ENCODE measurements at regions not wholly inside any gene's neighbourhood (a gene's known extent, or its start where the extent isn't known, plus 50 kb on each side); places are given as distances from the start of the nearest gene placed in this dataset.
"Not testable (repeated sequence)": the region's sequence is repeated elsewhere in the genome, so short reads cannot be mapped to it uniquely, and the experiment has no call there.

DNA sequence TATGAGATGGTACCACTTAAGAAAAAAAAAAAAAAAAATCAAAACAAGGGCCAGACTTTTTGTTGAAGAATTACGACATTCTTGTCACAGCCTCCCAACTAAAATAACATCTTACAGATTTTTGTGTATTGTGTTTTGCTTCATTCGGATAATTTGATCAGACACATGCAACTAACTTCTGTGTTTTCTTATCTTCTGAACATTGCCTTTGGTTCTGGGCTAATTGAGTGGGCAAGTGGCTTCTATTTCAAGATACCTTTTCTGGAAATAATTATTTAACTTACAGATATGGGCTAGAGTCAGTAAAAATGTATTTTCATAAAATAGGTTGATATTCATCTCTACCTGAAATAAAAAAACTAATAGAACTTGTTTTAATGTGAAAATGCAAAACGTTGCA lies 165.1 kb downstream of the ANKRD7 start:
- no peak overlapping the region for H3K27ac ChIP-seq (ENCODE audit: low read length)
- H3K9me3 ChIP-seq (replicated peaks; ENCODE audit: control insufficient read depth, low read depth, low read length), result no peaks in the 10 kb centered on the region
- no peak overlapping the region for H3K4me3 ChIP-seq (ENCODE audit: low read length)
- WGBS (ENCODE audit: insufficient coverage), result no CpG with 5 or more reads among the region's 3 CpGs
- H3K27me3 ChIP-seq (ENCODE audit: control insufficient read depth, insufficient read depth, low read length), result no peaks in the 10 kb centered on the region
- no peaks in the 10 kb centered on the region for H3K4me1 ChIP-seq (ENCODE audit: control insufficient read depth, insufficient read depth, low read length)
- H3K36me3 ChIP-seq (ENCODE audit: control insufficient read depth, insufficient read depth, low read length), result no peaks in the 10 kb centered on the region
- no peak for DNase-seq

DNA sequence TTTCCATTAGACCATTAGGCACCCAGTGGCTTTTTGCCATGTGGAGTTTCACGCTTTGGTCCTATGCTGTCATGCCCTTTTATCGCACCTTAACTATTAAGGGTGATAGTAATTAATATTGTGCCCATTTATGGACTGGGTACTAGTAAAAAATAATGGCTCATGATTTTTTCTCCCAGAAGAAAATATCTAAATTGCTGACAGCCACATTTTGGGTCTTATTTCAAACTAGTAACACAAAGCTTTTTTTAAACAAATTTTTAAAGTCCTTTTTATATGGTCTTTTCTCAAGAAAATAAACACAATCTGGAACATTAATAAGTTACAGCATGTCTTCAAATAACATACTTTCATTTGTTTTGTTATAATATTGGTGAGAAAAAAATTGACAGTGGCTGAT lies 179.7 kb downstream of the ANKRD7 start:
- no CpG with 5 or more reads among the region's 2 CpGs for WGBS (ENCODE audit: insufficient coverage)
- Histone ChIP-seq H3K4me1 (ENCODE audit: control insufficient read depth, insufficient read depth, low read length) (no peaks in the 10 kb centered on the region), H3K36me3 (ENCODE audit: control insufficient read depth, insufficient read depth, low read length) (no peaks in the 10 kb centered on the region), H3K4me3 (ENCODE audit: low read length) (no peak overlapping the region), H3K27ac (ENCODE audit: low read length) (no peak overlapping the region), H3K9me3 (replicated peaks; ENCODE audit: control insufficient read depth, low read depth, low read length) (no peaks in the 10 kb centered on the region), H3K27me3 (ENCODE audit: control insufficient read depth, insufficient read depth, low read length) (no peaks in the 10 kb centered on the region)
- no peak for DNase-seq

DNA sequence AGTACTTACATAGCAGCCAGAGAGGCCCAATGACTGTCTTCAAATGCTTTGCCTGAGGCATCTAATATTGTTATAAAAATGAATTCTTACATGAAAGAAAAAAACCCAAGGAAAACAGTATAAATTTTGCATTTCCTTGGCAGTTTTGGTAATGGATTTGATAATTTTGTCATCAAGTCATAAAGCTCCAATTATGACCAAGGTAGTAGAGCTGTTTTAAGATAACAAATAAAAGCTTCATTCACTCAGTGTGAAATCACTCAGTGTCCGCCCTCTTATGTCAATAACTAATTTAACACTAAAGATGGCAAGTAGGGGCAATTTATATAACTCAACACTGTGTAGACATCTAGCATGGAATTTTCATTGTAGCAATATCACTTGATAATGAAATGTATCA lies 193.9 kb downstream of the ANKRD7 start:
- Histone ChIP-seq H3K36me3 (ENCODE audit: control insufficient read depth, insufficient read depth, low read length) (no peaks in the 10 kb centered on the region), H3K27ac (ENCODE audit: low read length) (no peak overlapping the region), H3K4me3 (ENCODE audit: low read length) (no peak overlapping the region), H3K27me3 (ENCODE audit: control insufficient read depth, insufficient read depth, low read length) (no peaks in the 10 kb centered on the region), H3K4me1 (ENCODE audit: control insufficient read depth, insufficient read depth, low read length) (no peaks in the 10 kb centered on the region), H3K9me3 (replicated peaks; ENCODE audit: control insufficient read depth, low read depth, low read length) (no peaks in the 10 kb centered on the region)
- DNase-seq, result no peak
- WGBS (ENCODE audit: insufficient coverage), result no CpG with 5 or more reads among the region's 1 CpG

DNA sequence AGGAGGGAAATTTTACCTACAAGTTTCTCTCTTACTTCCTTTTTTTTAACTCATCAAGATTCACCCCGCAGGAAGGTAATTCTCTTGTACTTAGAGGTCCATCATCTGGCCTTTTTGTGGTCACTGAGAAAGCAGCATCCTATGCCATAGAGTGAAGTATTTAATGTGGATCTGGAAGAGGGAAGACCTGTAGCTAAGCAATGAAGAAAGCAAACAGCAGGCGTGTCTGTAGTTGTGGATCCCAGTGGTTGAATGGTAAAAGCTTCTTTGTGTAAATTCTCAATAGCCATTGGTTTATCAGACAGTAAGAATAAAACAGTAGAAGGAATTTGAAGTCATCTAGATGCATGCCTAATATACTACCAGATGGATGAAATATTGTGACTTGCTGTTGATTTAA lies 196.4 kb downstream of the ANKRD7 start:
- Histone ChIP-seq H3K4me1 (ENCODE audit: control insufficient read depth, insufficient read depth, low read length) (no peaks in the 10 kb centered on the region), H3K9me3 (replicated peaks; ENCODE audit: control insufficient read depth, low read depth, low read length) (no peaks in the 10 kb centered on the region)
- 80% methylated on average over 1 of the region's 2 CpGs for WGBS (ENCODE audit: insufficient coverage)

DNA sequence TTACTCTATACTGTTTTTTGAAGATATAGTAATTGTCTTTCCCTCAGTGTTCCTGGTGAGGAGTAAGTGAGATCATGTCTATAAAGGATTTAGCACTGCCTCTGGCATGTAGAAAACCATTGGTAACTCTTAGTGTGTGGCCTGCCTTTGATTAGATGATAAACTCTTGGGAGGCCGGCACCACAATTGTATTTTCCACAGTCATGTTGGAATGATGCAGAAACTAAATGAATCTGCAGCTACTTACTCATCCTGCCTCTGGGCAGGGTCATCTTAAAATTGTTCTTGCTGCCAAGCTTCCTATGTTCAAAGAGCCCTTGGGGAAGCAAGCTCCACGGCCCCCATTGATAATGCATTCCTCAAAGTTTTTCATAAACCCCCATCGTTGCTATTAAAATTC lies 204.6 kb downstream of the ANKRD7 start:
- no peaks in the 10 kb centered on the region for H3K4me1 ChIP-seq (ENCODE audit: control insufficient read depth, insufficient read depth, low read length)
- H3K9me3 ChIP-seq (replicated peaks; ENCODE audit: control insufficient read depth, low read depth, low read length), result peaks cover 2% of the 10 kb centered on the region
- 50% methylated on average over 1 of the region's 3 CpGs for WGBS (ENCODE audit: insufficient coverage)
- no peaks in the 10 kb centered on the region for H3K27me3 ChIP-seq (ENCODE audit: control insufficient read depth, insufficient read depth, low read length)
- no peaks in the 10 kb centered on the region for H3K36me3 ChIP-seq (ENCODE audit: control insufficient read depth, insufficient read depth, low read length)
- no peak overlapping the region for H3K4me3 ChIP-seq (ENCODE audit: low read length)
- H3K27ac ChIP-seq (ENCODE audit: low read length), result no peak overlapping the region
- peak; percentile 1 for DNase-seq

More for the DNA sequence above, 196.4 kb downstream of the ANKRD7 start:
- Histone ChIP-seq H3K4me3 (ENCODE audit: low read length) (no peak overlapping the region), H3K27ac (ENCODE audit: low read length) (no peak overlapping the region), H3K36me3 (ENCODE audit: control insufficient read depth, insufficient read depth, low read length) (no peaks in the 10 kb centered on the region), H3K27me3 (ENCODE audit: control insufficient read depth, insufficient read depth, low read length) (no peaks in the 10 kb centered on the region)
- DNase-seq, result no peak

DNA sequence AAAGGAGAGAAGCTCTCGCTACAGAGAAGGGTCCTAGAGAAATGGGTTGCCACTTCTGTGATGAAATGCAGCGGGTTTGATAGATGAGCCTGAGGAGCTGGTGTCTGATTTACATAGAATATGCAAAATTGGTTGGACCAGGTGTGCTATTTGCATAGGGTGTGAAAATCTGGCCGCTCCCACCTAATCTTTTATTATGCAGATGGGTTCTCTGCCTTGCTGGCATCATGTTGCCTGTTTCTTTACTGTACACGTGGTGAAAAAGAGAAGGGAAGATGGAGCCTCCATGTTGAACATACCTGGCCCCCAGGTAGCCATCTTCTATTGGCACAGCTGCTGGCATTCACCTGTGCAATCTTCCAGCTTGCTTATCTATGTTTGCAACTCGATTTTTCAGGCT lies 212.2 kb downstream of the ANKRD7 start:
- H3K36me3 ChIP-seq (ENCODE audit: control insufficient read depth, insufficient read depth, low read length), result no peaks in the 10 kb centered on the region
- WGBS (ENCODE audit: insufficient coverage), result 69% methylated on average over 3 of the region's 5 CpGs
- DNase-seq, result no peak
- H3K27me3 ChIP-seq (ENCODE audit: control insufficient read depth, insufficient read depth, low read length), result no peaks in the 10 kb centered on the region
- H3K27ac ChIP-seq (ENCODE audit: low read length), result no peak overlapping the region
- no peaks in the 10 kb centered on the region for H3K4me1 ChIP-seq (ENCODE audit: control insufficient read depth, insufficient read depth, low read length)
- H3K4me3 ChIP-seq (ENCODE audit: low read length), result no peak overlapping the region
- H3K9me3 ChIP-seq (replicated peaks; ENCODE audit: control insufficient read depth, low read depth, low read length), result peaks cover 6% of the 10 kb centered on the region

DNA sequence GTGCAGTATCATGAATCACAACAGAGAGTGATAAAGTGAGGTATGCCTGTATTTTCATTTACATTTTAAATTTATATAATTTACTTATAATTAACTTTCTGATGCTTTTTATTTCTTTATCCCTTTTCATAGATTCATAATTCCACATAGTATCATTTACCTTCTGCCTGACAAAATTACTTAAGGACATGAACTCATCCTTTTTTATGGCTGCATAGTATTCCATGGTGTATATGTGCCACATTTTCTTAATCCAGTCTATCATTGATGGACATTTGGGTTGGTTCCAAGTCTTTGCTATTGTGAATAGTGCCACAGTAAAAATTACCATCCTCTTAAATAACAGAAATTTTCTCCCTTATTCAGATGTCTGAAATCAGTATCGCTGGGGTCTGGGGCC lies 224.5 kb downstream of the ANKRD7 start:
- not testable (repeated sequence) for DNase-seq; H3K27ac ChIP-seq (ENCODE audit: low read length); H3K9me3 ChIP-seq (replicated peaks; ENCODE audit: control insufficient read depth, low read depth, low read length); H3K36me3 ChIP-seq (ENCODE audit: control insufficient read depth, insufficient read depth, low read length); H3K27me3 ChIP-seq (ENCODE audit: control insufficient read depth, insufficient read depth, low read length); H3K4me1 ChIP-seq (ENCODE audit: control insufficient read depth, insufficient read depth, low read length); H3K4me3 ChIP-seq (ENCODE audit: low read length)
- no CpG with 5 or more reads among the region's 1 CpG for WGBS (ENCODE audit: insufficient coverage)

DNA sequence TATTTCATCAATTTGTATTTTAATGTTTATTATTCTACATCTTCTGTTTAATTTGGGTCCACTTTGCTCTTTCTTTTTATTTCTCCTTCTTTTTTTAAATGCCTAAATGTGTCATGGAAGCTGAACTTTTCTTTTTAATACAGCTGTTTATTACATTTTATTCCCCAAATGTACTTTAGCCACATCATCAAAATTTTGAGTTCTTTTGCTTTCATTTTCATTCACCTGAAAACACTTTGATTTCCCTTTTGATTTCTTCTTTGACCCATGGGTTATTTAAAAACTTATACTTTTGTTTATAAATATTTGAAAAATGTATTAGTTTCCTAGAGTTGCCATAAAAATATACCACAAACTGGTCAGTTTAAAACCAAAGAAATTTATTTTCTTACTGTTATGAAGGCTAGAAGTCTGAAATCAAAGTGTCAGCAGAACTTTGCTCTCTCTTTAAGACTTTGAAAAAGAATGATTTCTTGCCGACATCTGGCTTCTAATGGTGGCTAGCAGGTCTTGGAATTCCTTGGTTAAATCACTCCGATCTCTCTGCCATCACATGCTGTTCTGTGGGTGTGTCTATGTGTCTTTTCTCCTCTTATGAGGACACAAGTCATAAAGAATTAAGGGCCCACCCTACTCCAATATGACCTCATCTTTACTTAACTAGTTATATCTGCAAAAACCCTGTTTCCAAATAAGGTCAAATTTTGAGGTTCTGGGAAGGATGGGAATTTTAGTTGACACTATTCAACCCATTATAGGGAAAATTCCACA lies 225.5 kb downstream of the ANKRD7 start:
- WGBS (ENCODE audit: insufficient coverage), result no CpG with 5 or more reads among the region's 2 CpGs
- no peak overlapping the region for H3K27ac ChIP-seq (ENCODE audit: low read length)
- H3K9me3 ChIP-seq (replicated peaks; ENCODE audit: control insufficient read depth, low read depth, low read length), result no peaks in the 10 kb centered on the region
- no peak overlapping the region for H3K4me3 ChIP-seq (ENCODE audit: low read length)
- H3K36me3 ChIP-seq (ENCODE audit: control insufficient read depth, insufficient read depth, low read length), result no peaks in the 10 kb centered on the region
- no peaks in the 10 kb centered on the region for H3K27me3 ChIP-seq (ENCODE audit: control insufficient read depth, insufficient read depth, low read length)
- DNase-seq, result no peak
- no peaks in the 10 kb centered on the region for H3K4me1 ChIP-seq (ENCODE audit: control insufficient read depth, insufficient read depth, low read length)

DNA sequence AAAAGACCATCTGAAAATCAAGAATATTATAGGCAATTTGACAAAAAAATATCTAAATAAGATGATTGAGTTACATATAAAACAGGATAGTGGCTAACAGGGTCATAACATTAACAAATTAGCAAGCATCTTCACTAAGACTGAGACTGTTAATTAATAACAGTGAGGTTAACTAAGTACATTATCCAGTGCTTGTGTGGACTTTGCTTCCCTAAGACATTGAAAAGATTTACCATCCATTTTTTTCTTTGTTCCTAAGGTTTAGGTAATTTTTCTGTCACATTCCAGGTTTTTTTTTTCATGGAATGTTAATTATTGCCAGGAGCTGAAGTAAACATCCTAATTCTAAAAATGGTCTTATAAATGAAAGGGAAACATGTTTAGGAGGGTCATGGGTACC lies 227.6 kb downstream of the ANKRD7 start:
- Histone ChIP-seq H3K27ac (ENCODE audit: low read length) (no peak overlapping the region), H3K9me3 (replicated peaks; ENCODE audit: control insufficient read depth, low read depth, low read length) (no peaks in the 10 kb centered on the region), H3K4me3 (ENCODE audit: low read length) (no peak overlapping the region), H3K4me1 (ENCODE audit: control insufficient read depth, insufficient read depth, low read length) (no peaks in the 10 kb centered on the region), H3K27me3 (ENCODE audit: control insufficient read depth, insufficient read depth, low read length) (no peaks in the 10 kb centered on the region), H3K36me3 (ENCODE audit: control insufficient read depth, insufficient read depth, low read length) (no peaks in the 10 kb centered on the region)
- DNase-seq, result no peak

DNA sequence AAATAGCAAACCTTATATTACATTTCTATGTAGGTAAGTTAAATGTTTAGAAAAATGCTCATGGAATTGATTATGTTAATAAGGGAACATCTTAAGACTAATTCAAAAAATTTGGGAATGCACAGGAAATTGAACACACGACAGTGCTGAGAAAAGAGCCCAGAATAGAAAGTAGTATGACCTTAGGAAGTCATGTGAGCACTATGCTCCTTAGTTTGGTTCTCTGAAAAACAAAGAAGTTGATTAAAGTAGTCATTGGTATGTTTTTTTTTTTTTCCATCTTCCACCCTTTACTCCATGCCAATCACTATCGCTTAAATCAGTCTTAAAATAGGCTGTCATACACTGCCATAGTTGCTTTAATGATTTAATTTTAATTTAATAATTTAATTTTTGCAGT lies 242.9 kb downstream of the ANKRD7 start:
- WGBS (ENCODE audit: insufficient coverage), result no CpG with 5 or more reads among the region's 2 CpGs
- no peak overlapping the region for H3K27ac ChIP-seq (ENCODE audit: low read length)
- no peak for DNase-seq
- no peaks in the 10 kb centered on the region for H3K36me3 ChIP-seq (ENCODE audit: control insufficient read depth, insufficient read depth, low read length)
- no peak overlapping the region for H3K4me3 ChIP-seq (ENCODE audit: low read length)
- no peaks in the 10 kb centered on the region for H3K4me1 ChIP-seq (ENCODE audit: control insufficient read depth, insufficient read depth, low read length)
- no peaks in the 10 kb centered on the region for H3K9me3 ChIP-seq (replicated peaks; ENCODE audit: control insufficient read depth, low read depth, low read length)
- no peaks in the 10 kb centered on the region for H3K27me3 ChIP-seq (ENCODE audit: control insufficient read depth, insufficient read depth, low read length)

DNA sequence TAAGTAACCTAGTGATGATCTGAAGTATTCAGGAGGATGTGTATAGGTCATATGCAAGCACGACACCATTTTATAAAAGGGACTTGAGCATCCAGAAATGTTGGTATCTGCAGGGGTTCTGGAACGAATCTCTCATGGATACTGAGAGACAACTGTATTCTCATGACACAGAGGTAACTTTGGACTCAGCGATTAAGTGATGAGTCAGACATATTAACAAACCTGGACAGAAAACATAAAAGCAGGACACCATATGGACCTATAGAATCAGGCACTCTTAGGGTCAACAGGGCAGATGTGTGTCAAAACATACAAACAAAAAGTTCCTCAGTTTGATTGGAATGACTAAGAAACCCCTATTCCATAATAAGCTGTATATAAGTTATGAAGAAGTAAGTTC lies 248.1 kb downstream of the ANKRD7 start:
- H3K9me3 ChIP-seq (replicated peaks; ENCODE audit: control insufficient read depth, low read depth, low read length), result no peaks in the 10 kb centered on the region
- no peak for DNase-seq
- no peaks in the 10 kb centered on the region for H3K4me1 ChIP-seq (ENCODE audit: control insufficient read depth, insufficient read depth, low read length)
- WGBS (ENCODE audit: insufficient coverage), result no CpG with 5 or more reads among the region's 3 CpGs
- no peak overlapping the region for H3K27ac ChIP-seq (ENCODE audit: low read length)
- H3K36me3 ChIP-seq (ENCODE audit: control insufficient read depth, insufficient read depth, low read length), result no peaks in the 10 kb centered on the region
- no peak overlapping the region for H3K4me3 ChIP-seq (ENCODE audit: low read length)
- H3K27me3 ChIP-seq (ENCODE audit: control insufficient read depth, insufficient read depth, low read length), result no peaks in the 10 kb centered on the region
